ENCODE measurements at regions not wholly inside any gene's neighbourhood (a gene's known extent, or its start where the extent isn't known, plus 50 kb on each side); places are given as distances from the start of the nearest gene placed in this dataset.
"Not testable (repeated sequence)": the region's sequence is repeated elsewhere in the genome, so short reads cannot be mapped to it uniquely, and the experiment has no call there.

- CTCF ChIA-PET; H2AFZ ChIP-seq (ENCODE audit: low read length); H3K4me2 ChIP-seq (ENCODE audit: low read length); intact Hi-C loops (cut with micrococcal nuclease); ATAC-seq; H3K9ac ChIP-seq (ENCODE audit: low read length); H3K27me3 ChIP-seq (ENCODE audit: low read length); H4K20me1 ChIP-seq (ENCODE audit: low read length); BruUV-seq (replicated peaks); H3K4me3 ChIP-seq (ENCODE audit: low read length); H3F3A ChIP-seq (ENCODE audit: low read length, unreplicated experiment); DNase-seq; H3K79me2 ChIP-seq (ENCODE audit: low read length); H3K9me2 ChIP-seq (replicated peaks; ENCODE audit: low read length); H3K4me1 ChIP-seq (ENCODE audit: insufficient read depth, low read length); H3K9me3 ChIP-seq (ENCODE audit: low read length); H3K27ac ChIP-seq (ENCODE audit: low read length); POLR2A ChIA-PET (ENCODE audit: unreplicated experiment); H3K36me3 ChIP-seq (ENCODE audit: low read depth, low read length): not testable (repeated sequence)
Measured at GRCh38 chr14:106359157-106359887, 832.9 kb downstream of the TMEM121 start.

- H3K4me3 ChIP-seq (ENCODE audit: low read length); H3K4me2 ChIP-seq (ENCODE audit: low read length); ATAC-seq; H3K27me3 ChIP-seq (ENCODE audit: low read length); H3K36me3 ChIP-seq (ENCODE audit: low read depth, low read length); H3K9me2 ChIP-seq (replicated peaks; ENCODE audit: low read length); H3K27ac ChIP-seq (ENCODE audit: low read length); POLR2A ChIA-PET (ENCODE audit: unreplicated experiment); intact Hi-C loops (cut with micrococcal nuclease); H2AFZ ChIP-seq (ENCODE audit: low read length); DNase-seq; BruUV-seq (replicated peaks); CTCF ChIA-PET; H3K9ac ChIP-seq (ENCODE audit: low read length); H3K4me1 ChIP-seq (ENCODE audit: insufficient read depth, low read length); H3F3A ChIP-seq (ENCODE audit: low read length, unreplicated experiment); H4K20me1 ChIP-seq (ENCODE audit: low read length); H3K9me3 ChIP-seq (ENCODE audit: low read length); H3K79me2 ChIP-seq (ENCODE audit: low read length): not testable (repeated sequence)
Measured at GRCh38 chr14:106365371-106365770, 839.0 kb downstream of the TMEM121 start.

GRCh38 chr14:106365894-106366293 is 839.5 kb downstream of the TMEM121 start:
- H3K27ac ChIP-seq (ENCODE audit: low read length); H3K36me3 ChIP-seq (ENCODE audit: low read depth, low read length); ATAC-seq; DNase-seq; H2AFZ ChIP-seq (ENCODE audit: low read length); intact Hi-C loops (cut with micrococcal nuclease); H3K4me1 ChIP-seq (ENCODE audit: insufficient read depth, low read length); H3K4me3 ChIP-seq (ENCODE audit: low read length); H3K4me2 ChIP-seq (ENCODE audit: low read length); BruUV-seq (replicated peaks); H3K27me3 ChIP-seq (ENCODE audit: low read length); CTCF ChIA-PET; H3K9ac ChIP-seq (ENCODE audit: low read length); H4K20me1 ChIP-seq (ENCODE audit: low read length); H3K9me2 ChIP-seq (replicated peaks; ENCODE audit: low read length); H3K9me3 ChIP-seq (ENCODE audit: low read length); H3F3A ChIP-seq (ENCODE audit: low read length, unreplicated experiment); POLR2A ChIA-PET (ENCODE audit: unreplicated experiment); H3K79me2 ChIP-seq (ENCODE audit: low read length): not testable (repeated sequence)

- H3K27ac ChIP-seq (ENCODE audit: low read length); H3K4me1 ChIP-seq (ENCODE audit: insufficient read depth, low read length); BruUV-seq (replicated peaks); H3K9ac ChIP-seq (ENCODE audit: low read length); H3K27me3 ChIP-seq (ENCODE audit: low read length); DNase-seq; POLR2A ChIA-PET (ENCODE audit: unreplicated experiment); H3K79me2 ChIP-seq (ENCODE audit: low read length); H3K4me3 ChIP-seq (ENCODE audit: low read length); H2AFZ ChIP-seq (ENCODE audit: low read length); H3K9me2 ChIP-seq (replicated peaks; ENCODE audit: low read length); H4K20me1 ChIP-seq (ENCODE audit: low read length); H3F3A ChIP-seq (ENCODE audit: low read length, unreplicated experiment); H3K36me3 ChIP-seq (ENCODE audit: low read depth, low read length); CTCF ChIA-PET; ATAC-seq; H3K4me2 ChIP-seq (ENCODE audit: low read length); H3K9me3 ChIP-seq (ENCODE audit: low read length); intact Hi-C loops (cut with micrococcal nuclease): not testable (repeated sequence)
Measured at GRCh38 chr14:106366971-106367370, 840.6 kb downstream of the TMEM121 start.

GRCh38 chr14:106369456-106369855 is 843.1 kb downstream of the TMEM121 start:
- BruUV-seq (replicated peaks); intact Hi-C loops (cut with micrococcal nuclease); H3K4me2 ChIP-seq (ENCODE audit: low read length); H3K27ac ChIP-seq (ENCODE audit: low read length); H3K9me2 ChIP-seq (replicated peaks; ENCODE audit: low read length); H3K9ac ChIP-seq (ENCODE audit: low read length); CTCF ChIA-PET; POLR2A ChIA-PET (ENCODE audit: unreplicated experiment); H3K4me3 ChIP-seq (ENCODE audit: low read length); H3K79me2 ChIP-seq (ENCODE audit: low read length); ATAC-seq; H3K27me3 ChIP-seq (ENCODE audit: low read length); H2AFZ ChIP-seq (ENCODE audit: low read length); H3K36me3 ChIP-seq (ENCODE audit: low read depth, low read length); H3K9me3 ChIP-seq (ENCODE audit: low read length); H3K4me1 ChIP-seq (ENCODE audit: insufficient read depth, low read length); H3F3A ChIP-seq (ENCODE audit: low read length, unreplicated experiment); H4K20me1 ChIP-seq (ENCODE audit: low read length); DNase-seq: not testable (repeated sequence)
